ENCODE measurements at regions not wholly inside any gene's neighbourhood (a gene's known extent, or its start where the extent isn't known, plus 50 kb on each side); places are given as distances from the start of the nearest gene placed in this dataset.

- Mint-ChIP-seq H3K4me3 (no peak overlapping the region), H3K27ac (no peak overlapping the region), H3K9me3 (no peaks in the 10 kb centered on the region), H3K36me3 (ENCODE audit: low read depth) (no peaks in the 10 kb centered on the region), H3K4me1 (no peaks in the 10 kb centered on the region), H3K27me3 (ENCODE audit: low read depth) (peaks cover 3% of the 10 kb centered on the region)
- TF ChIP-seq CTCF (IDR thresholded peaks at IDR 0.05; ENCODE audit: unreplicated experiment in 3 of 3), result no peak
Observed at GRCh38 chr2:7745369-7745768, 828.2 kb downstream of the RNF144A start.

DNA sequence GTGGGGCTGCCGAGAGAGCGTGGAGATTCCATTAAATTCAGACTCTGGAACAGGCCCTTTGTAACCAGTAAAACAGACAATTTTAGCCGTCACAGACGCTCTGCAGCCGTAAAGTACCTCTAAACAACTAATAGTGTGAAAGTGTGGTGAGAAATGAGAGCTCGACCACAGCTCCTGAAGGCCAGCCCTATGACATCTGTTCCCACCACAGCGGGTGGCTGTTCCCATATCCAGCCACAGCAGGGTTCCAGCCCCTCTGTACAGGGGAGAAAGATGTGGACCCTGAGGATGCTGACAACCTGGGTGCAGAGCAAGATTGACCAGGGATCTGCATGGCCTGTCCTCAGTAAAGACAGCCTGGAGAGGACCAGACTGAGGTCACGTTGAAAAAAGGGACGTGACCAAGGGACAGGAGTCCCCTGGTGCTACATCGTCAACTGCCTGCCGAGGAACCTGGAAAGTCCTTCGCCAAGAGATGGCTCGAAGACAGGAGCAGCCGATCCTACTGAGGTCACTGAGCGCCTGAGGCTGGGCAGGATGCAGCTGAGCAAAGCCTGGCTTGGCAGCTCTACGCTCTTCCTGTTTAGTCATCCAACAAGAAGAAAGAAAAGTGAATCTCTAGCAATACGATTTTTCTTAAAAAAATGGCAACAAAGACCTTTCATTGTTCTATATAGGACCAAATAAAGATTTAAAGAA lies 831.7 kb downstream of the RNF144A start:
- H3K27me3 Mint-ChIP-seq (ENCODE audit: low read depth), result peaks cover 2% of the 10 kb centered on the region
- H3K4me3 Mint-ChIP-seq, result no peak overlapping the region

DNA sequence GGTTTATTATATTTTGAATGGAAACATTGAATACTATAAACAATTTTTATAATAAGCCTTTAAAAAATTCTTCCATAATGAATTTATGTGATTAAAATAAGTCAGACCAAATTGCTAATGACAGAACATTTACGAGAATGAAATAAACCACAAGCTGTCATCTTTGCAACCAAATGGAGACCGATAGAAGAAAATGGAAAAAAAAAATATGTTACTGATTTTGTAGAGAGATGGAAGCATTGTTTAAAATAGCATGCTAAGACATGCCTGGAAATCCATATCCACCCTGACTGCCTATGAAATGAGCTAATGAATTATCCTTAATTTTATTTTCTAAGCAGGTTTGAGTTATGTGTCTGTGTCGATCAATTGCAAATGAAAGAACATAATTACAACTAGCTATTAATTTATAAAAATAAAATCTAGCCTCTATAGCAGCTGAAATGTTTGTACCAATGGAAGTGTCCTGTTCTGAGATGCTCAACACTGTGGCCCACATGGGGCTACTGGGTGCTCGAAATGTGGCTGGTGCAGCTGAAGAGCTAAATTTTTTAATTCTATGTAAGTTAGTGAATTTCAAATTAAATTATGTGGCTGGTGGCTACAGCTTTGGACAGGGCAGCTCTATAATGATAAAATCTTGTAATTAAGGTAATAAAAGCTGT lies 832.8 kb downstream of the RNF144A start:
- Mint-ChIP-seq H3K9me3 (peaks cover 18% of the 10 kb centered on the region), H3K4me3 (no peak overlapping the region), H3K27ac (no peak overlapping the region), H3K36me3 (ENCODE audit: low read depth) (no peaks in the 10 kb centered on the region), H3K4me1 (no peaks in the 10 kb centered on the region), H3K27me3 (ENCODE audit: low read depth) (no peaks in the 10 kb centered on the region)
- TF ChIP-seq CTCF (IDR thresholded peaks at IDR 0.05; ENCODE audit: unreplicated experiment in 3 of 3), result no peak

More for the DNA sequence above, 831.7 kb downstream of the RNF144A start:
- no peak for TF ChIP-seq CTCF (IDR thresholded peaks at IDR 0.05; ENCODE audit: unreplicated experiment in 3 of 3)
- H3K36me3 Mint-ChIP-seq (ENCODE audit: low read depth), result no peaks in the 10 kb centered on the region
- H3K9me3 Mint-ChIP-seq, result peaks cover 7% of the 10 kb centered on the region
- no peaks in the 10 kb centered on the region for H3K4me1 Mint-ChIP-seq
- no peak overlapping the region for H3K27ac Mint-ChIP-seq

GRCh38 chr2:7752291-7752690 lies 835.1 kb downstream of the RNF144A start:
- Mint-ChIP-seq H3K9me3 (peaks cover 33% of the 10 kb centered on the region), H3K27ac (no peak overlapping the region), H3K4me1 (no peaks in the 10 kb centered on the region), H3K36me3 (ENCODE audit: low read depth) (no peaks in the 10 kb centered on the region), H3K27me3 (ENCODE audit: low read depth) (no peaks in the 10 kb centered on the region), H3K4me3 (no peak overlapping the region)
- no peak for TF ChIP-seq CTCF (IDR thresholded peaks at IDR 0.05; ENCODE audit: unreplicated experiment in 3 of 3)

DNA sequence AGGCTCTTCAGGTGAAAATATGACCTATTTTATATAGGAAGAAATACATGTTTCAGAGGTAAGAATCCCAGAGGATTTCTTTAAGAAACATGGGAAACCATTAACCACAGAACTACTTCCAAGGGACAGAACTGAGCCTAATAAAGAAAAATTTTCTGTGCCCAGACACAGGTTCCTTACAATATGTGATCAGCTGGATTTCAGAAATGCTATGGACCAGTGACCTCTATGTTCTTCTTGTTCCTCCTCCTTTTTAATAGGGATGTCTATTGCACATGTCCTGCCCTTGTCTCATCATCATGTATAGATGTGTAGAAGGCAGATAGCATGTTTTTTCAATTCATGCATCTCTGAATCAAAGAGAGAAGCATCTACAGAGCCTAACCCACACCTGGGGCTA lies 836.6 kb downstream of the RNF144A start:
- TF ChIP-seq CTCF (IDR thresholded peaks at IDR 0.05; ENCODE audit: unreplicated experiment in 3 of 3), result no peak
- H3K27me3 Mint-ChIP-seq (ENCODE audit: low read depth), result no peaks in the 10 kb centered on the region
- H3K36me3 Mint-ChIP-seq (ENCODE audit: low read depth), result no peaks in the 10 kb centered on the region
- no peaks in the 10 kb centered on the region for H3K4me1 Mint-ChIP-seq
- no peak overlapping the region for H3K4me3 Mint-ChIP-seq
- no peak overlapping the region for H3K27ac Mint-ChIP-seq
- H3K9me3 Mint-ChIP-seq, result peaks cover 41% of the 10 kb centered on the region

GRCh38 chr2:7755879-7756278 lies 838.7 kb downstream of the RNF144A start:
- H3K4me1 Mint-ChIP-seq, result no peaks in the 10 kb centered on the region
- no peak overlapping the region for H3K27ac Mint-ChIP-seq
- no peaks in the 10 kb centered on the region for H3K36me3 Mint-ChIP-seq (ENCODE audit: low read depth)
- H3K9me3 Mint-ChIP-seq, result peaks cover 47% of the 10 kb centered on the region
- no peak overlapping the region for H3K4me3 Mint-ChIP-seq
- no peak for TF ChIP-seq CTCF (IDR thresholded peaks at IDR 0.05; ENCODE audit: unreplicated experiment in 3 of 3)
- H3K27me3 Mint-ChIP-seq (ENCODE audit: low read depth), result no peaks in the 10 kb centered on the region

Data from nephron (organoid).